ENCODE measurements at regions not wholly inside any gene's neighbourhood (a gene's known extent, or its start where the extent isn't known, plus 50 kb on each side); places are given as distances from the start of the nearest gene placed in this dataset.

DNA sequence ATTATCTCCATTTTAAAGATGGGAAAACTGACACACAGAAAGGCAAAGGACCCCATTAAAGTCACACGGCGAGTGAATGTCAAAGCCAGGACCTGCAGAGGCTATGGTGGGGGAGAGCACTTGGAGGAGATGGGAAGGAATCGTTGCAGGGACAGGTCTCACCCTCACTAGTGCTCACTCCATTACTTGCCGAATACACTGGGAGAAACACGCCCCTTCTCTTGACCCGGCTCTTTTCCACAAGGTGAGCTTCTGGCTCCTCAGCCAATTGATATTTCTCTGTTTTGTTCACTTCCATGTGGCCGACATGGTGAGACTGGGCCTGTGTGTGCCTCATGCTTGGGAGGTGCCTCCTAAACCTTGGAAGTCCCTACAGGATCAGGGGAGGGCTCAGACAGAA is 117.8 kb upstream of the KCNG1 start:
- no TSS peak for BruUV-seq (replicated peaks)
- no peak overlapping the region for H3K4me2 ChIP-seq (ENCODE audit: insufficient read depth, low read length)
- CTCF ChIA-PET: no interaction called here
- no peak overlapping the region for H3K27ac ChIP-seq (ENCODE audit: insufficient read depth, low read depth, low read length)
- H3K4me3 ChIP-seq (replicated peaks in 1 of 3; ENCODE audit: insufficient read depth in 1 of 3, low read depth in 1 of 3, low read length in 3 of 3): no peak overlapping the region
- no peaks in the 10 kb centered on the region for H3K9me3 ChIP-seq (replicated peaks; ENCODE audit: control insufficient read depth, insufficient read depth, low read length)
- H3K4me1 ChIP-seq (ENCODE audit: control insufficient read depth, extremely low read depth, insufficient read depth, low read length): no peaks in the 10 kb centered on the region
- no peak for DNase-seq (ENCODE audit: low read depth, low spot score)
- POLR2A ChIA-PET: interaction anchor here (0.6 kb wide), 1 partner anchor 7 kb away, joined by 4 read pairs; no protein-coding TSS in a partner anchor
- no peaks in the 10 kb centered on the region for H4K20me1 ChIP-seq (replicated peaks; ENCODE audit: control insufficient read depth, extremely low read depth, insufficient read depth, low read length)
- H3K36me3 ChIP-seq (ENCODE audit: control insufficient read depth in 2 of 2, extremely low read depth in 1 of 2, insufficient read depth in 2 of 2, low read length in 2 of 2): no peaks in the 10 kb centered on the region
- no peaks in the 10 kb centered on the region for H3K79me2 ChIP-seq (ENCODE audit: control insufficient read depth, insufficient read depth, low read length)
- no peak overlapping the region for H3K9ac ChIP-seq (replicated peaks; ENCODE audit: extremely low read depth, insufficient read depth, low read length)
- TF ChIP-seq, protein P1, sequence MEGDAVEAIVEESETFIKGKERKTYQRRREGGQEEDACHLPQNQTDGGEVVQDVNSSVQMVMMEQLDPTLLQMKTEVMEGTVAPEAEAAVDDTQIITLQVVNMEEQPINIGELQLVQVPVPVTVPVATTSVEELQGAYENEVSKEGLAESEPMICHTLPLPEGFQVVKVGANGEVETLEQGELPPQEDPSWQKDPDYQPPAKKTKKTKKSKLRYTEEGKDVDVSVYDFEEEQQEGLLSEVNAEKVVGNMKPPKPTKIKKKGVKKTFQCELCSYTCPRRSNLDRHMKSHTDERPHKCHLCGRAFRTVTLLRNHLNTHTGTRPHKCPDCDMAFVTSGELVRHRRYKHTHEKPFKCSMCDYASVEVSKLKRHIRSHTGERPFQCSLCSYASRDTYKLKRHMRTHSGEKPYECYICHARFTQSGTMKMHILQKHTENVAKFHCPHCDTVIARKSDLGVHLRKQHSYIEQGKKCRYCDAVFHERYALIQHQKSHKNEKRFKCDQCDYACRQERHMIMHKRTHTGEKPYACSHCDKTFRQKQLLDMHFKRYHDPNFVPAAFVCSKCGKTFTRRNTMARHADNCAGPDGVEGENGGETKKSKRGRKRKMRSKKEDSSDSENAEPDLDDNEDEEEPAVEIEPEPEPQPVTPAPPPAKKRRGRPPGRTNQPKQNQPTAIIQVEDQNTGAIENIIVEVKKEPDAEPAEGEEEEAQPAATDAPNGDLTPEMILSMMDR (IDR thresholded peaks at IDR 0.05; ENCODE audit: extremely low read depth in 1 of 2, insufficient read depth in 1 of 2, low read depth in 1 of 2, low read length in 2 of 2): no peak
- no peak for TF ChIP-seq EZH2 (IDR thresholded peaks at IDR 0.05; ENCODE audit: borderline replicate concordance, low read depth, low read length, severe bottlenecking)
- no peak for TF ChIP-seq POLR2A (IDR thresholded peaks at IDR 0.05; ENCODE audit: low read depth, low read length)
- TF ChIP-seq GATA2 (IDR thresholded peaks at IDR 0.05; ENCODE audit: insufficient read depth, insufficient read length, low read depth, low read length): no peak
- TF ChIP-seq MYC (IDR thresholded peaks at IDR 0.05; ENCODE audit: low read depth, low read length): no peak
- TF ChIP-seq POLR2AphosphoS5 (IDR thresholded peaks at IDR 0.05; ENCODE audit: insufficient read depth, low read depth, low read length): no peak
- no peak for TF ChIP-seq JUN (IDR thresholded peaks at IDR 0.05; ENCODE audit: borderline replicate concordance, insufficient read depth, insufficient read length, low read depth)
- TF ChIP-seq, protein P2, sequence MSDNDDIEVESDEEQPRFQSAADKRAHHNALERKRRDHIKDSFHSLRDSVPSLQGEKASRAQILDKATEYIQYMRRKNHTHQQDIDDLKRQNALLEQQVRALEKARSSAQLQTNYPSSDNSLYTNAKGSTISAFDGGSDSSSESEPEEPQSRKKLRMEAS (IDR thresholded peaks at IDR 0.05; ENCODE audit: insufficient read depth, insufficient read length): no peak
- TF ChIP-seq FOS (IDR thresholded peaks at IDR 0.05; ENCODE audit: borderline replicate concordance, insufficient read depth, low read length): no peak
- H3K27me3 ChIP-seq (ENCODE audit: control insufficient read depth in 2 of 2, insufficient read depth in 2 of 2, low read length in 2 of 2): peaks cover 8 to 10% of the 10 kb centered on the region in 2 experiments
- intact Hi-C loops (cut with micrococcal nuclease): no loop called here
- H3K9me1 ChIP-seq (replicated peaks; ENCODE audit: control insufficient read depth, extremely low read depth, insufficient read depth, low read length): no peaks in the 10 kb centered on the region
- dilution Hi-C loops (cut with MboI; ENCODE audit: extremely low pct_ligation_motif_present, low sequenced_read_pairs): no loop called here
- no peak for FAIRE-seq
- H2AFZ ChIP-seq (ENCODE audit: low read depth, low read length): no peak overlapping the region
